WTC11 (cell line): ENCODE measurements at regions not wholly inside any gene's neighbourhood (a gene's known extent, or its start where the extent isn't known, plus 50 kb on each side); places are given as distances from the start of the nearest gene placed in this dataset.

Experiments
- ATAC-seq: fragments of 200-7000 bp; cut with Tn5 transposase; 2 replicates; pipeline ENCODE4 v1.10.0; 2021; ENCODE audit warnings: mild to moderate bottlenecking, moderate library complexity
- CTCF ChIA-PET: fragments of 300-600 bp; sonication (Branson Sonifier 250); formaldehyde crosslinking; loops from one replicate; lab custom pipeline; 2021; ENCODE audit warnings: antibody characterized with exemption; lab: Charles Lee
- POLR2A ChIA-PET: fragments of 350-600 bp; sonication (Branson Sonifier 250); formaldehyde crosslinking; loops from one replicate; lab custom pipeline; 2021; ENCODE audit warnings: antibody characterized with exemption; lab: Charles Lee
- DNase-seq: peaks from one replicate; pipeline ENCODE4 v3.0.0; 2021; ENCODE audit warnings: low spot score
- H3K27ac Mint-ChIP-seq: 2 replicates; pipeline ENCODE4 v1.8.0; 2021; ENCODE audit warnings: mixed read lengths
- H3K27me3 Mint-ChIP-seq: 2 replicates; pipeline ENCODE4 v1.8.0; 2021; ENCODE audit warnings: low read depth, mild to moderate bottlenecking, moderate library complexity, mixed read lengths
- H3K36me3 Mint-ChIP-seq: 2 replicates; pipeline ENCODE4 v1.8.0; 2021; ENCODE audit warnings: mixed read lengths
- H3K4me1 Mint-ChIP-seq: 2 replicates; pipeline ENCODE4 v1.8.0; 2022; ENCODE audit warnings: mixed read lengths
- H3K4me3 Mint-ChIP-seq: 2 replicates; pipeline ENCODE4 v1.8.0; 2021; ENCODE audit warnings: mild to moderate bottlenecking, moderate library complexity, mixed read lengths
- H3K9me3 Mint-ChIP-seq: 2 replicates; pipeline ENCODE4 v1.8.0; 2021; ENCODE audit warnings: mixed read lengths
- CREB1 ChIP-seq: sonication (generic); formaldehyde crosslinking; IDR thresholded peaks from 2 replicates; pipeline ENCODE4 v1.8.0; 2023; ENCODE audit warnings: mild to moderate bottlenecking, missing genetic modification reagents
- GABPB1 ChIP-seq: sonication (generic); formaldehyde crosslinking; IDR thresholded peaks from 2 replicates; pipeline ENCODE4 v1.8.1; 2023; ENCODE audit warnings: mild to moderate bottlenecking, missing genetic modification reagents
- JUN ChIP-seq: sonication (generic); formaldehyde crosslinking; IDR thresholded peaks from 2 replicates; pipeline ENCODE4 v1.8.0; 2023; ENCODE audit warnings: mild to moderate bottlenecking, missing genetic modification reagents
- NFYB ChIP-seq: sonication (generic); formaldehyde crosslinking; conservative IDR thresholded peaks from 2 replicates; pipeline ENCODE4 v1.8.0; 2022; ENCODE audit warnings: low read depth, missing genetic modification reagents
- SOX15 ChIP-seq: fragments of 250-450 bp; sonication (Bioruptor Pico); IDR thresholded peaks from 2 replicates; pipeline ENCODE4 v1.9.0; 2021; ENCODE audit warnings: mild to moderate bottlenecking
- TEAD4 ChIP-seq: sonication (generic); formaldehyde crosslinking; IDR thresholded peaks from 2 replicates; pipeline ENCODE4 v1.8.0; 2022; ENCODE audit warnings: mild to moderate bottlenecking, missing genetic modification reagents
- TP53 ChIP-seq: sonication (generic); formaldehyde crosslinking; IDR thresholded peaks from 2 replicates; pipeline ENCODE4 v1.8.1; 2023; ENCODE audit warnings: mild to moderate bottlenecking, missing genetic modification reagents
- ZNF138 ChIP-seq: sonication (generic); formaldehyde crosslinking; conservative IDR thresholded peaks from 2 replicates; pipeline ENCODE4 v1.8.1; 2022; ENCODE audit warnings: mild to moderate bottlenecking, moderate library complexity, missing genetic modification reagents
- ZNF671 ChIP-seq: fragments of 250-450 bp; sonication (Bioruptor Pico); IDR thresholded peaks from 2 replicates; pipeline ENCODE4 v1.8.0; 2021; ENCODE audit warnings: mild to moderate bottlenecking
- TF ChIP-seq, protein P1 (sequence below): fragments of 250-450 bp; sonication (Bioruptor Pico); IDR thresholded peaks from 2 replicates; pipeline ENCODE4 v1.9.0; 2021; ENCODE audit warnings: mild to moderate bottlenecking, borderline replicate concordance
- TF ChIP-seq, protein P2 (sequence below): sonication (generic); formaldehyde crosslinking; IDR thresholded peaks from 2 replicates; pipeline ENCODE4 v1.8.1; 2022; ENCODE audit warnings: low read depth, mild to moderate bottlenecking, moderate library complexity, missing genetic modification reagents, borderline replicate concordance
- TF ChIP-seq, protein P3 (sequence below): sonication (generic); formaldehyde crosslinking; IDR thresholded peaks from 2 replicates; pipeline ENCODE4 v1.8.1; 2023; ENCODE audit warnings: mild to moderate bottlenecking, missing genetic modification reagents, moderate library complexity
- TF ChIP-seq, protein P4 (sequence below): fragments of 250-450 bp; sonication (Bioruptor Pico); conservative IDR thresholded peaks from 2 replicates; pipeline ENCODE4 v1.9.0; 2021; ENCODE audit warnings: mild to moderate bottlenecking
- TF ChIP-seq, protein P5 (sequence below): sonication (generic); formaldehyde crosslinking; IDR thresholded peaks from 2 replicates; pipeline ENCODE4 v1.8.0; 2023; ENCODE audit warnings: mild to moderate bottlenecking, missing genetic modification reagents
- TF ChIP-seq, protein P6 (sequence below): fragments of 200-600 bp; IDR thresholded peaks from 2 replicates; pipeline ENCODE4 v1.8.0; 2022; ENCODE audit warnings: antibody characterized with exemption
- TF ChIP-seq, protein P7 (sequence below): sonication (generic); formaldehyde crosslinking; conservative IDR thresholded peaks from 2 replicates; pipeline ENCODE4 v1.8.1; 2022; ENCODE audit warnings: mild to moderate bottlenecking, missing genetic modification reagents
- TF ChIP-seq, protein P8 (sequence below): sonication (generic); formaldehyde crosslinking; IDR thresholded peaks from 2 replicates; pipeline ENCODE4 v1.8.0; 2022; ENCODE audit warnings: mild to moderate bottlenecking, missing genetic modification reagents

DNA sequence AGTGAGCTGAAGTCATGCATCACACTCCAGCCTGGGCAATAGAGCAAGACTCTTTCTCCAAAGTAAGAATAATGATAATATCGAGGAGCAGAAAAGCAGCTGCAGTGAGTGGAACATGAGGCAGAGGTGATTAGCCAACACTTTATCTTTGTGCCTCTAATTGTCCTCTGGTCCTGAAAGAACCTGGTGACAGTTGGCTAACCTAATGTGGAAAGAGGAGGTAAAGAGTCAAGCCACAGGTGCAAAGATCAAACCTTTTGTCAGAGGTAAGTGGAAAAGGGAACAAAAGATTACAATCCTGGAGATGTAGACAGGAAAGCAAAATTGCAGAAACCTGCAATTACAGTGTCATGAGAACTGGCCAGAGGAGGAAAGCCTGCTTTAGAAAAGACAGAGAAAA, 53.5 kb upstream of the LCLAT1 start (continued):
- TF ChIP-seq, protein P1, sequence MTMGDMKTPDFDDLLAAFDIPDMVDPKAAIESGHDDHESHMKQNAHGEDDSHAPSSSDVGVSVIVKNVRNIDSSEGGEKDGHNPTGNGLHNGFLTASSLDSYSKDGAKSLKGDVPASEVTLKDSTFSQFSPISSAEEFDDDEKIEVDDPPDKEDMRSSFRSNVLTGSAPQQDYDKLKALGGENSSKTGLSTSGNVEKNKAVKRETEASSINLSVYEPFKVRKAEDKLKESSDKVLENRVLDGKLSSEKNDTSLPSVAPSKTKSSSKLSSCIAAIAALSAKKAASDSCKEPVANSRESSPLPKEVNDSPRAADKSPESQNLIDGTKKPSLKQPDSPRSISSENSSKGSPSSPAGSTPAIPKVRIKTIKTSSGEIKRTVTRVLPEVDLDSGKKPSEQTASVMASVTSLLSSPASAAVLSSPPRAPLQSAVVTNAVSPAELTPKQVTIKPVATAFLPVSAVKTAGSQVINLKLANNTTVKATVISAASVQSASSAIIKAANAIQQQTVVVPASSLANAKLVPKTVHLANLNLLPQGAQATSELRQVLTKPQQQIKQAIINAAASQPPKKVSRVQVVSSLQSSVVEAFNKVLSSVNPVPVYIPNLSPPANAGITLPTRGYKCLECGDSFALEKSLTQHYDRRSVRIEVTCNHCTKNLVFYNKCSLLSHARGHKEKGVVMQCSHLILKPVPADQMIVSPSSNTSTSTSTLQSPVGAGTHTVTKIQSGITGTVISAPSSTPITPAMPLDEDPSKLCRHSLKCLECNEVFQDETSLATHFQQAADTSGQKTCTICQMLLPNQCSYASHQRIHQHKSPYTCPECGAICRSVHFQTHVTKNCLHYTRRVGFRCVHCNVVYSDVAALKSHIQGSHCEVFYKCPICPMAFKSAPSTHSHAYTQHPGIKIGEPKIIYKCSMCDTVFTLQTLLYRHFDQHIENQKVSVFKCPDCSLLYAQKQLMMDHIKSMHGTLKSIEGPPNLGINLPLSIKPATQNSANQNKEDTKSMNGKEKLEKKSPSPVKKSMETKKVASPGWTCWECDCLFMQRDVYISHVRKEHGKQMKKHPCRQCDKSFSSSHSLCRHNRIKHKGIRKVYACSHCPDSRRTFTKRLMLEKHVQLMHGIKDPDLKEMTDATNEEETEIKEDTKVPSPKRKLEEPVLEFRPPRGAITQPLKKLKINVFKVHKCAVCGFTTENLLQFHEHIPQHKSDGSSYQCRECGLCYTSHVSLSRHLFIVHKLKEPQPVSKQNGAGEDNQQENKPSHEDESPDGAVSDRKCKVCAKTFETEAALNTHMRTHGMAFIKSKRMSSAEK (CRISPR knock-in tag): no peak
- no peak for TF ChIP-seq TEAD4

DNA sequence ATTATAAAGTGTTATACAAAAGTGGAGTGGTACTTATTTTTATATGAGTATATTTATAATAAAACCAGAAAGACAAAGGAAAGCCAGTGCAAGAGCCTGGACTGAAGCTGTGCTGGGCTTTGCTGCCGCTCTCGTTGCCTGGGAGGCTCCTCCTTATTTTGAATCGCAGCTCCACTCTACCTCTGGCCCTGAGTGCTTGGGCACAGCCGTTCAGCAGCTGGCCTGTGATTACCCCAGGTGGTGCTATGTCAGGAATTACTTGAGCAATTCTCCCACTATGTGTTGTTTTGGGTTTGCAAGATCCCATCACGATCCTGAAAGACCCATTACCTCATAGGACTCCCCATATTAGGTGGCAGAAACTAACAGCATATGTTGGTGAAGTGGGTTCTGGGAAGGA, 53.0 kb upstream of the LCLAT1 start:
- CTCF ChIA-PET: interaction anchor here (0.8 to 1.5 kb wide), 2 partner anchors 10 to 318 kb away, joined by 3 to 8 read pairs; no protein-coding TSS in a partner anchor
- Mint-ChIP-seq H3K4me3 (no peak overlapping the region), H3K27ac (no peak overlapping the region), H3K27me3 (no peaks in the 10 kb centered on the region), H3K9me3 (no peaks in the 10 kb centered on the region), H3K36me3 (no peaks in the 10 kb centered on the region), H3K4me1 (peaks cover 4% of the 10 kb centered on the region)
- POLR2A ChIA-PET: no interaction called here
- peak; percentile 39; the same call in 1 of the 2 replicates for ATAC-seq
- no peak for TF ChIP-seq GABPB1 (CRISPR knock-in tag)
- no peak for DNase-seq

DNA sequence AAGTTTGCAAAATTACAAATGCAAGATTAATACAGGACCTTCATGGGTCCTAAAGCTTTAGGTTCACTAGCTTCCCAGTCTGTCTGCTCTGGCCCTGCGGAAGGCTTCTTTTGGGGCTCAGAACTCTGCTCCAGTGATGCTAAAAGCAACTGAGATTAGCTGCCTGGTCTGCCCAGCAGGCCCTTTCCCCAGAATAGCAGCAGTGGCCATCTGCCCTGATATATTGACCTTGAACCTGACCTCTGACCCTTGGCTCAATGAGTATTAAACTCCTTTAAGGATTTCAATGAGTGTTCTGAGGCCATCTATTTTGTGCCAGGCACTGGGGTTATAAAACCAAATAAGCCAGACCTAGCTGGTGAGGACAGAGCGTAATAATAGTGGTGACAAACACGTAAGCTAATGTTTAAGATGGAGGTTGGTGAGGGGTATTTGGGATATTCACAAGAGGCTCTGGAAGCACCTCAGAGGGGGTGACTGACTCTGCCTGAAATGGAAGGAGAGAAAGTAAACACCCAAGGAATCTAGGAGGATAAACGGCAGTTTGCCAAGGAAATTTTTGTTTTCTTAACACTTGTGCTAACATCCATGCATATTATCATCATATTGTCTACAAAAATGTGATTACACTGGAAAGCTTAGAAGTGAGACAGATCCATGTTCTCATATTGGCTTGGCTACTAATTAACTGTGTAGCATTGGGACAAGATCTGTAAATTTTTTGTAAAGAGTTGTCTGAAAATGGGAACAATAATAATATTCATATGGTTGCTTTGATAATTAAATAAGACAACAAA, 50.4 kb upstream of the LCLAT1 start:
- H3K4me3 Mint-ChIP-seq: no peak overlapping the region
- ATAC-seq: no peak
- H3K9me3 Mint-ChIP-seq: no peaks in the 10 kb centered on the region; the same call in 1 of the 2 replicates
- no peak overlapping the region for H3K27ac Mint-ChIP-seq
- H3K36me3 Mint-ChIP-seq: no peaks in the 10 kb centered on the region
- POLR2A ChIA-PET: no interaction called here
- no peaks in the 10 kb centered on the region for H3K4me1 Mint-ChIP-seq
- no peak for DNase-seq
- H3K27me3 Mint-ChIP-seq: peaks cover 4% of the 10 kb centered on the region; the same call in 1 of the 2 replicates
- CTCF ChIA-PET: interaction anchor here (1.1 kb wide), 1 partner anchor 157 kb away, joined by 4 read pairs; no protein-coding TSS in a partner anchor
- TF ChIP-seq SOX15 (CRISPR knock-in tag) (no peak), ZNF671 (CRISPR knock-in tag) (no peak), ZNF138 (CRISPR knock-in tag) (no peak), TP53 (CRISPR knock-in tag) (no peak), JUN (CRISPR knock-in tag) (no peak), CREB1 (no peak), NFYB (no peak)
- TF ChIP-seq, protein P2, sequence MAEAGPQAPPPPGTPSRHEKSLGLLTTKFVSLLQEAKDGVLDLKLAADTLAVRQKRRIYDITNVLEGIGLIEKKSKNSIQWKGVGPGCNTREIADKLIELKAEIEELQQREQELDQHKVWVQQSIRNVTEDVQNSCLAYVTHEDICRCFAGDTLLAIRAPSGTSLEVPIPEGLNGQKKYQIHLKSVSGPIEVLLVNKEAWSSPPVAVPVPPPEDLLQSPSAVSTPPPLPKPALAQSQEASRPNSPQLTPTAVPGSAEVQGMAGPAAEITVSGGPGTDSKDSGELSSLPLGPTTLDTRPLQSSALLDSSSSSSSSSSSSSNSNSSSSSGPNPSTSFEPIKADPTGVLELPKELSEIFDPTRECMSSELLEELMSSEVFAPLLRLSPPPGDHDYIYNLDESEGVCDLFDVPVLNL (CRISPR knock-in tag): no peak
- TF ChIP-seq, protein P3, sequence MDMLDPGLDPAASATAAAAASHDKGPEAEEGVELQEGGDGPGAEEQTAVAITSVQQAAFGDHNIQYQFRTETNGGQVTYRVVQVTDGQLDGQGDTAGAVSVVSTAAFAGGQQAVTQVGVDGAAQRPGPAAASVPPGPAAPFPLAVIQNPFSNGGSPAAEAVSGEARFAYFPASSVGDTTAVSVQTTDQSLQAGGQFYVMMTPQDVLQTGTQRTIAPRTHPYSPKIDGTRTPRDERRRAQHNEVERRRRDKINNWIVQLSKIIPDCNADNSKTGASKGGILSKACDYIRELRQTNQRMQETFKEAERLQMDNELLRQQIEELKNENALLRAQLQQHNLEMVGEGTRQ (CRISPR knock-in tag): no peak
- TF ChIP-seq, protein P4, sequence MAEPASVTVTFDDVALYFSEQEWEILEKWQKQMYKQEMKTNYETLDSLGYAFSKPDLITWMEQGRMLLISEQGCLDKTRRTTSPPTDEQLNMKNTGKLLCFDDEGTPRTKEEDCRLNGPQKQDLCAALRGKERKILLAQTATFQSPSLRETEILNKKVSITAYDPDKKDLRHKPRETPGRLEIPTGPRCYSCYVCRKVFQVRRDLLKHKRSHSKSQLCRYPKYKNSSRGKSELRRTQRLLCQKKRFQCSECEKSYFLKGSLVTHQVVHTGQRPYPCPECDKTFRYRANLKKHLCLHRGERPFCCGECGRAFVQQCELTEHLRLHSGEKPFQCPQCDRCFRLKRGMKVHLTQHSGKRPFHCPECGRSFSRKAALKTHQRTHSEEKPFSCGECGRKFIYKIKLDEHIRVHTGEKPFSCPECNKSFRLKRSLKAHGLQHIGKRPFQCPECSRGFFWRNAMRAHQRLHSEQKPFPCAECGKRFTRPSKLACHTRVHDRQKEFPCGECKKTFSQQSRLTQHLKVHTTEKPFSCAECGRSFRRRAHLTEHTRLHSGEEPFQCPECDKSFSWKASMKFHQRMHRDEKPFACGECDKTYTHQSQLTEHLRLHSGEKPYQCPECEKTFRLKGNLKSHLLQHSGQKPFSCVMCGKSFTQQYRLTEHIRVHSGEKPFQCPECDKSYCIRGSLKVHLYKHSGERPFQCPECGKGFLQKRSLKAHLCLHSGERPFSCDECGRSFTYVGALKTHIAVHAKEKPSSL (CRISPR knock-in tag): no peak
- TF ChIP-seq, protein P5, sequence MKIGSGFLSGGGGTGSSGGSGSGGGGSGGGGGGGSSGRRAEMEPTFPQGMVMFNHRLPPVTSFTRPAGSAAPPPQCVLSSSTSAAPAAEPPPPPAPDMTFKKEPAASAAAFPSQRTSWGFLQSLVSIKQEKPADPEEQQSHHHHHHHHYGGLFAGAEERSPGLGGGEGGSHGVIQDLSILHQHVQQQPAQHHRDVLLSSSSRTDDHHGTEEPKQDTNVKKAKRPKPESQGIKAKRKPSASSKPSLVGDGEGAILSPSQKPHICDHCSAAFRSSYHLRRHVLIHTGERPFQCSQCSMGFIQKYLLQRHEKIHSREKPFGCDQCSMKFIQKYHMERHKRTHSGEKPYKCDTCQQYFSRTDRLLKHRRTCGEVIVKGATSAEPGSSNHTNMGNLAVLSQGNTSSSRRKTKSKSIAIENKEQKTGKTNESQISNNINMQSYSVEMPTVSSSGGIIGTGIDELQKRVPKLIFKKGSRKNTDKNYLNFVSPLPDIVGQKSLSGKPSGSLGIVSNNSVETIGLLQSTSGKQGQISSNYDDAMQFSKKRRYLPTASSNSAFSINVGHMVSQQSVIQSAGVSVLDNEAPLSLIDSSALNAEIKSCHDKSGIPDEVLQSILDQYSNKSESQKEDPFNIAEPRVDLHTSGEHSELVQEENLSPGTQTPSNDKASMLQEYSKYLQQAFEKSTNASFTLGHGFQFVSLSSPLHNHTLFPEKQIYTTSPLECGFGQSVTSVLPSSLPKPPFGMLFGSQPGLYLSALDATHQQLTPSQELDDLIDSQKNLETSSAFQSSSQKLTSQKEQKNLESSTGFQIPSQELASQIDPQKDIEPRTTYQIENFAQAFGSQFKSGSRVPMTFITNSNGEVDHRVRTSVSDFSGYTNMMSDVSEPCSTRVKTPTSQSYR (CRISPR knock-in tag): no peak
- TF ChIP-seq, protein P6, sequence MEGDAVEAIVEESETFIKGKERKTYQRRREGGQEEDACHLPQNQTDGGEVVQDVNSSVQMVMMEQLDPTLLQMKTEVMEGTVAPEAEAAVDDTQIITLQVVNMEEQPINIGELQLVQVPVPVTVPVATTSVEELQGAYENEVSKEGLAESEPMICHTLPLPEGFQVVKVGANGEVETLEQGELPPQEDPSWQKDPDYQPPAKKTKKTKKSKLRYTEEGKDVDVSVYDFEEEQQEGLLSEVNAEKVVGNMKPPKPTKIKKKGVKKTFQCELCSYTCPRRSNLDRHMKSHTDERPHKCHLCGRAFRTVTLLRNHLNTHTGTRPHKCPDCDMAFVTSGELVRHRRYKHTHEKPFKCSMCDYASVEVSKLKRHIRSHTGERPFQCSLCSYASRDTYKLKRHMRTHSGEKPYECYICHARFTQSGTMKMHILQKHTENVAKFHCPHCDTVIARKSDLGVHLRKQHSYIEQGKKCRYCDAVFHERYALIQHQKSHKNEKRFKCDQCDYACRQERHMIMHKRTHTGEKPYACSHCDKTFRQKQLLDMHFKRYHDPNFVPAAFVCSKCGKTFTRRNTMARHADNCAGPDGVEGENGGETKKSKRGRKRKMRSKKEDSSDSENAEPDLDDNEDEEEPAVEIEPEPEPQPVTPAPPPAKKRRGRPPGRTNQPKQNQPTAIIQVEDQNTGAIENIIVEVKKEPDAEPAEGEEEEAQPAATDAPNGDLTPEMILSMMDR: no peak
- TF ChIP-seq, protein P7, sequence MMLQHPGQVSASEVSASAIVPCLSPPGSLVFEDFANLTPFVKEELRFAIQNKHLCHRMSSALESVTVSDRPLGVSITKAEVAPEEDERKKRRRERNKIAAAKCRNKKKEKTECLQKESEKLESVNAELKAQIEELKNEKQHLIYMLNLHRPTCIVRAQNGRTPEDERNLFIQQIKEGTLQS (CRISPR knock-in tag): no peak
- TF ChIP-seq, protein P8, sequence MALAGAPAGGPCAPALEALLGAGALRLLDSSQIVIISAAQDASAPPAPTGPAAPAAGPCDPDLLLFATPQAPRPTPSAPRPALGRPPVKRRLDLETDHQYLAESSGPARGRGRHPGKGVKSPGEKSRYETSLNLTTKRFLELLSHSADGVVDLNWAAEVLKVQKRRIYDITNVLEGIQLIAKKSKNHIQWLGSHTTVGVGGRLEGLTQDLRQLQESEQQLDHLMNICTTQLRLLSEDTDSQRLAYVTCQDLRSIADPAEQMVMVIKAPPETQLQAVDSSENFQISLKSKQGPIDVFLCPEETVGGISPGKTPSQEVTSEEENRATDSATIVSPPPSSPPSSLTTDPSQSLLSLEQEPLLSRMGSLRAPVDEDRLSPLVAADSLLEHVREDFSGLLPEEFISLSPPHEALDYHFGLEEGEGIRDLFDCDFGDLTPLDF (CRISPR knock-in tag): no peak
